Lung (tissue), 11 donors: ENCODE measurements at regions not wholly inside any gene's neighbourhood (a gene's known extent, or its start where the extent isn't known, plus 50 kb on each side); places are given as distances from the start of the nearest gene placed in this dataset.

Source experiments
- ATAC-seq: fragments of 200-7000 bp; cut with Tn5 transposase; one replicate; pipeline ENCODE4 v1.9.1; 2020; ENCODE audit warnings: moderate number of reproducible peaks; ENCODE audit not compliant: insufficient read depth, low FRiP score
- DNase-seq, 3 donors: peaks; one replicate each; pipeline ENCODE4 v3.0.0-alpha.2; 2013 to 2017
- H3K27ac ChIP-seq, 2 donors: one replicate each; pipeline ENCODE4 v1.5.1; 2013; ENCODE audit warnings: mild to moderate bottlenecking in 2 of 2, moderate library complexity in 2 of 2, control low read depth in 1 of 2, inconsistent platforms in 1 of 2, low read depth in 1 of 2, low read length in 1 of 2
- H3K27me3 ChIP-seq, 3 donors: one replicate each; pipeline ENCODE4 v1.5.1; 2013; ENCODE audit warnings: low read length in 2 of 3; ENCODE audit not compliant: control insufficient read depth in 3 of 3, insufficient read depth in 3 of 3
- H3K36me3 ChIP-seq, 4 donors: one replicate each; pipeline ENCODE4 v1.5.1; 2013; ENCODE audit warnings: low read length in 4 of 4, mild to moderate bottlenecking in 1 of 4, moderate library complexity in 1 of 4; ENCODE audit not compliant: control insufficient read depth in 4 of 4, insufficient read depth in 4 of 4
- H3K4me1 ChIP-seq, 5 donors: one replicate each; pipeline ENCODE4 v1.5.1; 2013; ENCODE audit warnings: low read length in 5 of 5, mild to moderate bottlenecking in 2 of 5, moderate library complexity in 1 of 5; ENCODE audit not compliant: control insufficient read depth in 5 of 5, insufficient read depth in 5 of 5
- H3K4me3 ChIP-seq: one replicate; pipeline ENCODE4 v1.5.1; 2013; ENCODE audit warnings: mild to moderate bottlenecking, control low read depth, moderate library complexity
- H3K9ac ChIP-seq, 2 donors: one replicate each; pipeline ENCODE4 v1.5.1; 2013; ENCODE audit warnings: low read length in 2 of 2, control low read depth in 1 of 2; ENCODE audit not compliant: insufficient read depth in 1 of 2
- H3K9me3 ChIP-seq, 4 donors: one replicate each; pipeline ENCODE4 v1.5.1; 2013; ENCODE audit warnings: low read length in 3 of 4, mild to moderate bottlenecking in 1 of 4, moderate library complexity in 1 of 4; ENCODE audit not compliant: control insufficient read depth in 4 of 4, insufficient read depth in 3 of 4
- WGBS, 2 donors: extraction: QIAGEN DNeasy Blood & Tissue Kit; methylation state at CpG; one replicate each; pipeline ENCODE4 v1.1.7; 2013; 5-methylcytosine and 5-hydroxymethylcytosine counted together
- TF ChIP-seq, protein P1 (sequence below): IDR thresholded peaks from 2 replicates; pipeline ENCODE4 v1.5.1; 2012; ENCODE audit warnings: mild to moderate bottlenecking; ENCODE audit errors: control extremely low read depth, extremely low read depth
- donor health status: control.
- donor health status: control.
- donor health status: Bipolar disorder and iron deficiency.
- donor health status: healthy.
- donor health status: DM: yes; HTN: yes; CAD: no.

DNA sequence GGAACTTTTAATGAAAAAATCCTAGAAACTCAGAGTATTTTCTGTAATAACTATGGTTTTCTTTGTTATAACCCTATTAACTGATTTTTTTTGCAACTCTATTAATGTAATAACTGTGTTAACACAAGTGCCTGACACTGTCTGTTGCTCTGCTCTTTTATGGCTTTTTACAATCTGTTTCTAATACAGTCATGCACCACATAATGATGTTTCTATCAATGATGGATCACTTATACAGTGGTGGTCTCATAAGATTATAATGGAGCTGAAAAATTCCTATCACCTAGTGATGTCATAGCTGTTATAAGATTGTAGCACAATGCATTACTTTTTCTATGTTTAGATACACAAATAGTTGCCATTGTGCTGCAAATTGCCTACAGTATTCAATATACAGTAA lies 123.1 kb upstream of the SV2C start:
- Histone ChIP-seq H3K36me3 (no peaks in the 10 kb centered on the region), H3K9me3 (no peaks in the 10 kb centered on the region), H3K4me1 (no peaks in the 10 kb centered on the region), H3K27me3 (no peaks in the 10 kb centered on the region), H3K9ac (no peak overlapping the region), H3K4me3 (no peak overlapping the region), H3K27ac (no peak overlapping the region)
- DNase-seq (no peak), ATAC-seq (no peak)
- TF ChIP-seq, protein P1, sequence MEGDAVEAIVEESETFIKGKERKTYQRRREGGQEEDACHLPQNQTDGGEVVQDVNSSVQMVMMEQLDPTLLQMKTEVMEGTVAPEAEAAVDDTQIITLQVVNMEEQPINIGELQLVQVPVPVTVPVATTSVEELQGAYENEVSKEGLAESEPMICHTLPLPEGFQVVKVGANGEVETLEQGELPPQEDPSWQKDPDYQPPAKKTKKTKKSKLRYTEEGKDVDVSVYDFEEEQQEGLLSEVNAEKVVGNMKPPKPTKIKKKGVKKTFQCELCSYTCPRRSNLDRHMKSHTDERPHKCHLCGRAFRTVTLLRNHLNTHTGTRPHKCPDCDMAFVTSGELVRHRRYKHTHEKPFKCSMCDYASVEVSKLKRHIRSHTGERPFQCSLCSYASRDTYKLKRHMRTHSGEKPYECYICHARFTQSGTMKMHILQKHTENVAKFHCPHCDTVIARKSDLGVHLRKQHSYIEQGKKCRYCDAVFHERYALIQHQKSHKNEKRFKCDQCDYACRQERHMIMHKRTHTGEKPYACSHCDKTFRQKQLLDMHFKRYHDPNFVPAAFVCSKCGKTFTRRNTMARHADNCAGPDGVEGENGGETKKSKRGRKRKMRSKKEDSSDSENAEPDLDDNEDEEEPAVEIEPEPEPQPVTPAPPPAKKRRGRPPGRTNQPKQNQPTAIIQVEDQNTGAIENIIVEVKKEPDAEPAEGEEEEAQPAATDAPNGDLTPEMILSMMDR = no peak

DNA sequence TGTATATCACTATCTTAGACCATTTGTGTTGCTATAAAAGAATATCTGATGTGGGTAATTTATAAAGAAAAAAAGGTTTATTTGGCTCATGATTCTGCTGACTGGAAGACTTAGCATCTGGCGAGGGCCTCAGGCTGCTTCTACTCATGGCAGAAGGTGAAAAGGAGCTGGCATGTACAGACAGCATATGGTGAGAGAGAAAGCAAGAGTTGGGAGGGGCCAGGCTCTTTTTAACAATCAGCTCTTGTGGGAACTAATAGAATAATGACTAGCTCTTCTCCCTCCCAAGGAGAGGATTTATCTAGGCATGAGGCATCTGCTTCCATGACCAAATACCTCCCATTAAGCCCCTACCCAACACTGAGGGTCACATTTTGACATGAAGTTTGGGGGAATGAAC lies 130.2 kb upstream of the SV2C start:
- H3K4me3 ChIP-seq = no peak overlapping the region
- H3K27ac ChIP-seq = no peak overlapping the region
- H3K9ac ChIP-seq = no peak overlapping the region
- no peaks in the 10 kb centered on the region for H3K27me3 ChIP-seq
- DNase-seq = no peak
- peaks cover 0 to 2% (median 1%) of the 10 kb centered on the region in 4 donors for H3K9me3 ChIP-seq
- H3K4me1 ChIP-seq = no peaks in the 10 kb centered on the region
- TF ChIP-seq, protein P1 = no peak
- ATAC-seq = no peak
- WGBS, 2 donors = 62 to 84% methylated on average over 1 of the region's 1 CpG
- no peaks in the 10 kb centered on the region for H3K36me3 ChIP-seq

GRCh38 chr5:75952291-75952690 lies 130.9 kb upstream of the SV2C start:
- Histone ChIP-seq H3K27me3 (no peaks in the 10 kb centered on the region), H3K36me3 (no peaks in the 10 kb centered on the region), H3K4me3 (no peak overlapping the region), H3K27ac (no peak overlapping the region), H3K4me1 (no peaks in the 10 kb centered on the region), H3K9ac (no peak overlapping the region), H3K9me3 (peaks cover 0 to 2% (median 1%) of the 10 kb centered on the region in 4 donors)
- 68 to 70% methylated on average over 1 of the region's 1 CpG for WGBS, 2 donors
- DNase-seq (no peak), ATAC-seq (no peak)
- TF ChIP-seq, protein P1 = no peak

DNA sequence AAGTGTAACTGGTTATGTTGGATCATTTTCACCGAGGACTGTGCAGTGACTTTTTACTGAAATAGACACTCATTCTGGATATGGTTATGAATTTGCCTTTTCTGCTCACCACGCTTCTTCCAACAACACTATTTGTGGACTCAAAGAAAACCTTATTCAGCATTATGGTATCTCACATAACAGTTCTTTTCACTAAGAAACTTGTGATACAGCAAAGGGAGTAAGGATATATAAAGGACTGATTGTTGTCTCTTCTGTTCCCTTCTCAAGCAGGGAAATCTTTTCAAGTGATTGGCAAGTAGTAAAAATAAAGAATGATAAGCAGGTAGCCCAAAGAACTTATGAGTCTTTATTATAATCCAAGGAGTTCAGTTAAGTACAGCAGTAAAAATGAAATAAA lies 131.5 kb upstream of the SV2C start:
- H3K27me3 ChIP-seq = no peaks in the 10 kb centered on the region
- H3K9me3 ChIP-seq = peaks cover 0 to 2% (median 1%) of the 10 kb centered on the region in 4 donors
- no peaks in the 10 kb centered on the region for H3K4me1 ChIP-seq
- H3K27ac ChIP-seq = no peak overlapping the region
- no peak for ATAC-seq
- no peaks in the 10 kb centered on the region for H3K36me3 ChIP-seq
- DNase-seq = no peak
- no peak overlapping the region for H3K4me3 ChIP-seq
- TF ChIP-seq, protein P1 = no peak
- WGBS, 2 donors = 83 to 86% methylated on average over 2 of the region's 2 CpGs
- H3K9ac ChIP-seq = no peak overlapping the region
